Astrocyte (in vitro differentiated cells and primary cell): ENCODE measurements at regions not wholly inside any gene's neighbourhood (a gene's known extent, or its start where the extent isn't known, plus 50 kb on each side); places are given as distances from the start of the nearest gene placed in this dataset.

ENCODE experiments used
- CTCF ChIP-seq: IDR thresholded peaks from 2 replicates; pipeline ENCODE4 v1.5.1; 2011; ENCODE audit warnings: low read depth, mild to moderate bottlenecking, inconsistent platforms, low read length, moderate library complexity; ENCODE audit not compliant: insufficient read depth
- EZH2 ChIP-seq: IDR thresholded peaks from 2 replicates; pipeline ENCODE4 v1.6.1; 2012; ENCODE audit warnings: mild to moderate bottlenecking, low read length, inconsistent platforms; ENCODE audit not compliant: insufficient read depth

DNA sequence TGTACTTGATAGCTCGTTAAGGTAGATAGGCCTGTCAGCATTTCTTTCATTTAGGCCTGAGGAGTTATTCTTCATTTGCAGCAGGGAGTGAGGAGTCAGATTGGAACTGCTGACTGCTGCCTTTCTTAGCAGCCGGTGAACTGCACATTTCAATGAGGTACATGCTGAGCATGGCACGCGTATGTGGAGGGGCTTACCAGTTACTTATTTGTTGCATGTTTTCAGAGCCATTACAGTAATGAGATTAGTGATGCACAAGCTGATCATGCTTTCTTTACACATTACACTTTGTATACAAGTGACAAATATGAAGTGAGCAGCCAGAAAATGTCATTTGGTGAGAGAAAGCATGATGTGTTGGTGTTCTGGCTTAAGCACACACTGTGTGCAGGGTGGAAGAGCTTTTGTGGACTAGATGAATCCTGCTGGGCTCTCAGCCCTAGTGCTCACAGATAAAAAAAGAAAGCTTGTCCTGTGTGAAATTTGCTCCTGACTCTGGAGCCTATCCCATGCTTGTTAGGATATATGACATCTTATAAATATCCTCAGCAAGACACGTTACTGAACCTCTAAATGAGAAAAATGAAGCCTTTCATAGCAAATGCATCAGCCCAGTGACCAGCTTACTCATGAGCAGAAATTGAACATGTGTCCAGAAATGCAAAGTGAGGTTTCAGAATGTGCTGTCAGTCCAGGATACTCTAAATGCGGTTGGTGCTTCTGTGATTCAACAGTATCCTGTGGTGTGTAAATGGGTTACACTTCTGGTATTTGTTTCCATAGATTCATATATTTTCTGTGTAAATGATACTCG, 574.7 kb upstream of the ADGRL2 start:
- TF ChIP-seq CTCF = no peak
- TF ChIP-seq EZH2 = no peak
